Fibroblast of mammary gland (primary cell): ENCODE measurements at regions not wholly inside any gene's neighbourhood (a gene's known extent, or its start where the extent isn't known, plus 50 kb on each side); places are given as distances from the start of the nearest gene placed in this dataset.

Source experiments
- DNase-seq: peaks from one replicate; pipeline ENCODE4 v3.0.0-alpha.2; 2010; ENCODE audit warnings: low read depth
- H3K4me3 ChIP-seq: 2 replicates; pipeline ENCODE4 v1.5.1; 2011; ENCODE audit warnings: low read depth, mild to moderate bottlenecking, low read length, moderate library complexity; ENCODE audit not compliant: control insufficient read depth
- CTCF ChIP-seq: conservative IDR thresholded peaks from 2 replicates; pipeline ENCODE4 v1.5.1; 2011; ENCODE audit warnings: low read depth, low read length, inconsistent platforms; ENCODE audit not compliant: control insufficient read depth, insufficient read depth

GRCh38 chr6:99219788-99220187 is 129.7 kb downstream of the FAXC start:
- DNase-seq = no peak
- TF ChIP-seq CTCF = no peak
- H3K4me3 ChIP-seq = no peak overlapping the region

- no peak overlapping the region for H3K4me3 ChIP-seq
- TF ChIP-seq CTCF = no peak
- DNase-seq = no peak
These were observed 132.5 kb downstream of the FAXC start for GRCh38 chr6:99216959-99217358.

GRCh38 chr6:99195986-99196655 is 153.4 kb downstream of the FAXC start:
- TF ChIP-seq CTCF = no peak
- no peak overlapping the region for H3K4me3 ChIP-seq
- DNase-seq = no peak

- TF ChIP-seq CTCF = no peak
- H3K4me3 ChIP-seq = no peak overlapping the region
- no peak for DNase-seq
These were observed 156.9 kb downstream of the FAXC start for GRCh38 chr6:99192561-99192960.

- H3K4me3 ChIP-seq = no peak overlapping the region
- TF ChIP-seq CTCF = no peak
- no peak for DNase-seq
These were observed 159.4 kb downstream of the FAXC start for GRCh38 chr6:99189823-99190721.

- no peak for TF ChIP-seq CTCF
- no peak overlapping the region for H3K4me3 ChIP-seq
- no peak for DNase-seq
These were observed 162.0 kb downstream of the FAXC start for GRCh38 chr6:99187429-99187828.
